ENCODE measurements at regions not wholly inside any gene's neighbourhood (a gene's known extent, or its start where the extent isn't known, plus 50 kb on each side); places are given as distances from the start of the nearest gene placed in this dataset.

DNA sequence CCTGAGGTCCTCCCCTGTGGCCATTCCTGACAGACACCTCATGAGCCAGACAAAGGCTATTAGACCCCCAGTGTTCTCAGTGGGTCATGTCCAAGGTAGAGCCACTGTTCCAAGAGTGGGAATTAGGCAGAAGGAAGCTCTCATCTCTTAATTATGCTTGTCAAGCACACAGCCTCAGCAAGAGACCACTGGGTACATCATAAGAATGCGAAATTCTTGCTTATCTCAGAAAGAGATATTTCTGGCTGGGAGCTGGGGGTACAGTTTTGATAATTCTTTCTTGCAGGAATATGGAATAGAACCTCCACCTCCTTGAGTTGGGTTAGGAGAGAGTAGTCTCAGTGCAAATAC is 1280.0 kb upstream of the CNTN5 start:
- TF ChIP-seq, protein P1, sequence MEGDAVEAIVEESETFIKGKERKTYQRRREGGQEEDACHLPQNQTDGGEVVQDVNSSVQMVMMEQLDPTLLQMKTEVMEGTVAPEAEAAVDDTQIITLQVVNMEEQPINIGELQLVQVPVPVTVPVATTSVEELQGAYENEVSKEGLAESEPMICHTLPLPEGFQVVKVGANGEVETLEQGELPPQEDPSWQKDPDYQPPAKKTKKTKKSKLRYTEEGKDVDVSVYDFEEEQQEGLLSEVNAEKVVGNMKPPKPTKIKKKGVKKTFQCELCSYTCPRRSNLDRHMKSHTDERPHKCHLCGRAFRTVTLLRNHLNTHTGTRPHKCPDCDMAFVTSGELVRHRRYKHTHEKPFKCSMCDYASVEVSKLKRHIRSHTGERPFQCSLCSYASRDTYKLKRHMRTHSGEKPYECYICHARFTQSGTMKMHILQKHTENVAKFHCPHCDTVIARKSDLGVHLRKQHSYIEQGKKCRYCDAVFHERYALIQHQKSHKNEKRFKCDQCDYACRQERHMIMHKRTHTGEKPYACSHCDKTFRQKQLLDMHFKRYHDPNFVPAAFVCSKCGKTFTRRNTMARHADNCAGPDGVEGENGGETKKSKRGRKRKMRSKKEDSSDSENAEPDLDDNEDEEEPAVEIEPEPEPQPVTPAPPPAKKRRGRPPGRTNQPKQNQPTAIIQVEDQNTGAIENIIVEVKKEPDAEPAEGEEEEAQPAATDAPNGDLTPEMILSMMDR (IDR thresholded peaks at IDR 0.05; ENCODE audit: insufficient read depth, low read length, poor library complexity, severe bottlenecking), result no peak
- H3K36me3 ChIP-seq (ENCODE audit: control insufficient read depth, insufficient read depth, low read length), result no peaks in the 10 kb centered on the region
- H3K4me3 ChIP-seq (ENCODE audit: low read depth, low read length), result no peak overlapping the region
- no peak for DNase-seq (ENCODE audit: low read depth)
- H3K27me3 ChIP-seq (ENCODE audit: control insufficient read depth, insufficient read depth, low read length), result no peaks in the 10 kb centered on the region

DNA sequence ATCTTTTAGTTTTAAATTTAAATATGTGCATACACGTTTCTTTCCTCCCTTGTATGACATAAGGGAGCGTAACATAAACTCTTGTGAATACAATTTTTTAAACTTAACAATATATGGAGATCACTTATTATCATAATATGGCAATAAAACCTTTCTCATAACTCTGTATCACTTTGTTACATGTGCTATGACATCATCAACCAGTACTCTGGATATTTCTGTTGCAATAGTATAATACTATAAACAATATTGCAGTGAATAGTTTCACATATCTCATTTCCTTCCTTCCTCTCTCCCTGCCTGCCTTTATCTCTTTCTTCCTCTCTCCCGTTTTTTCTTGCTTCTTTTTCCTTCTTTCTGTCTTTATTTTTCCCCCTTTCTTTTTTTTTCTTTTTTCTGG is 1278.0 kb upstream of the CNTN5 start:
- H3K36me3 ChIP-seq (ENCODE audit: control insufficient read depth, insufficient read depth, low read length), result no peaks in the 10 kb centered on the region
- H3K4me3 ChIP-seq (ENCODE audit: low read depth, low read length), result no peak overlapping the region
- no peak for DNase-seq (ENCODE audit: low read depth)
- TF ChIP-seq, protein P1 (IDR thresholded peaks at IDR 0.05; ENCODE audit: insufficient read depth, low read length, poor library complexity, severe bottlenecking), result no peak
- H3K27me3 ChIP-seq (ENCODE audit: control insufficient read depth, insufficient read depth, low read length), result no peaks in the 10 kb centered on the region

DNA sequence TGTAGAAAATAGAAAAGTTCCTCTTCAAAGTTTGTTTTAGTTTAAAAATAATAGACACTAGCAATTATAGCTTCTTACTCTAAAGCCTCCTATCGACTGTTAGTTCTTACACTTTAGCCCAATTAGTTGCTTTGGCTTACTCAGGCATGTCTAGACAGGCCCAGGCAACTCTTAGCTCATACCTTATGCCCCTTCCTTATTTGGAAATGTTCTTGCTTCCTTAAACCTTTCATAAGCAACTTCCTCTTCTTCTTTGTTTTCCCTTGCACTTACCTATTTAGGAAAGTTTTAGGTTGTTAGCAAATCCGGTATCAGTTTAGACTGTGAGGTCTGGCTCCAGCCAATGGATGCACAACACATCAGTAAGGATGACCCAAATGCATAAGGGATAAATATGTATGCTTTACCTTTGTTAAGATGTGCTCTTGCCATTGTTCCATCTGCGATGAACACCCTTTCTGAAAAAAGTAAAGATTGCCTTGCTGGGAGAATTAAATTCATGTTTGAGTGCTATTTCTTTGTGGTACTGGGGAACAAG is 1277.5 kb upstream of the CNTN5 start:
- DNase-seq (ENCODE audit: low read depth), result peak; percentile 47
- no peaks in the 10 kb centered on the region for H3K27me3 ChIP-seq (ENCODE audit: control insufficient read depth, insufficient read depth, low read length)

DNA sequence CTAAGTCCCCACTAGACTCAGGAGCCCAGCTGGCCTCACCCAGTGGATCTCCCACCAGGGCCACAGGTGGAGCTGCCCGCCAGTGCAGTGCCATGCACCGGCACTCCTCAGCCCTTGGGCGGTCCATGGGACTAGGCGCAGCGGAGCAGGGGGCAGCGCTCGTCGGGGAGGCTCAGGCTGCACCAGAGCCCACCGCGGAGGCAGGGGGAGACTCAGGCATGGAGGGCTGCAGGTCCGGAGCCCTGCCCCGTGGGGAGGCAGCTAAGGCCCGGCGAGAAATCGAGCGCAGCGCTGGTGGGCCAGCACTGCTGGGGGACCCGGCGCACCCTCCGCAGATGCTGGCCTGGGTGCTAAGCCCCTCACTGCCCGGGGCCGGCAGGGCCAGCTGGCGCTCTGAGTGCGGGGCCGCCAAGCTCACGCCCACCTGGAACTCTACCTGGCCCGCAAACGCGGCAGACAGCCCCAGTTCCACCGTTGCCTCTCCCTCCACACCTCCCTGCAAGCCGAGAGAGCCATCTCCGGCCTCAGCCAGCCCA is 1275.2 kb upstream of the CNTN5 start:
- Histone ChIP-seq H3K36me3 (ENCODE audit: control insufficient read depth, insufficient read depth, low read length) (no peaks in the 10 kb centered on the region), H3K4me3 (ENCODE audit: low read depth, low read length) (no peak overlapping the region), H3K27me3 (ENCODE audit: control insufficient read depth, insufficient read depth, low read length) (no peaks in the 10 kb centered on the region)
- TF ChIP-seq, protein P1 (IDR thresholded peaks at IDR 0.05; ENCODE audit: insufficient read depth, low read length, poor library complexity, severe bottlenecking), result no peak
- no peak for DNase-seq (ENCODE audit: low read depth)

More for the DNA sequence above, 1277.5 kb upstream of the CNTN5 start:
- TF ChIP-seq, protein P1 (IDR thresholded peaks at IDR 0.05; ENCODE audit: insufficient read depth, low read length, poor library complexity, severe bottlenecking), result no peak
- H3K36me3 ChIP-seq (ENCODE audit: control insufficient read depth, insufficient read depth, low read length), result no peaks in the 10 kb centered on the region
- H3K4me3 ChIP-seq (ENCODE audit: low read depth, low read length), result no peak overlapping the region

DNA sequence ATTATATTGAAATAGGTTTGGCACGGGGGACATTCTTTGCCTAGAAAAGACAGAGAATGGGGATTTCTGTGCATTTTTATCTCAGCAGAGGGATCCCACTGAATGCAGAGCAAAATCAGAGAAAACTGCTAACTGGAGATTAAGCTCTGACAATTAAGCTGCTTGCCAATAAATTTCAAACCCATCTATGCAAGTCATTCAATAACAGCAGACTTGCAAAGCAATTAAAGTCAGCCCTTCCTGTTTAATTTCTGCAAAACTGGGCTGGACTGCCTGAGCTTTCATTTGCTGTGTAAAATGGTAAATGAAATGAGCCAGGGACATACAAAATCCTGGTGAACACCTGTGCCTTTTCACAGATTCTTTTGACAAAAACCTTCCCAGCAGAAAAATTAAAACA is 1273.9 kb upstream of the CNTN5 start:
- H3K27me3 ChIP-seq (ENCODE audit: control insufficient read depth, insufficient read depth, low read length), result no peaks in the 10 kb centered on the region
- DNase-seq (ENCODE audit: low read depth), result no peak
- H3K36me3 ChIP-seq (ENCODE audit: control insufficient read depth, insufficient read depth, low read length), result no peaks in the 10 kb centered on the region
- TF ChIP-seq, protein P1 (IDR thresholded peaks at IDR 0.05; ENCODE audit: insufficient read depth, low read length, poor library complexity, severe bottlenecking), result no peak
- no peak overlapping the region for H3K4me3 ChIP-seq (ENCODE audit: low read depth, low read length)

DNA sequence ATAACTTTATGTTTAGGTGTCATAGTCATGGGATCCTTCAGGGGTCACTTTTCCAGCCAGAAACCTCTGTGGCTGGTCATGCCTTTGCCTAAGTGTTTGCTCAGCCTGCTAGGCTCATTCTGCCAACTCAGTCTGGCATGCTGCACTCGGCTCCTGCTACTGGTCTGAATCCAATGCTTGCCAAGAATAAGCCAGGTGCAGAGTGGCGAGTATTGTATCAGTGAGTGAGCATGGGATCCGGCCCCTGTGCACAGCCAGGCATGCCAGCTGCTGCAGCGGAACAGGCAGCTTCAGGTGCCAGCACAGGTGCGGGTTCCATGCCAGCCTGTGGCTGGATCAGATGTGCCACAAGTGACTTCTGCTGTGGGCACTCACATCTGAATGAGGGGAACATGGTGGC is 1269.3 kb upstream of the CNTN5 start:
- Histone ChIP-seq H3K27me3 (ENCODE audit: control insufficient read depth, insufficient read depth, low read length) (no peaks in the 10 kb centered on the region), H3K4me3 (ENCODE audit: low read depth, low read length) (no peak overlapping the region), H3K36me3 (ENCODE audit: control insufficient read depth, insufficient read depth, low read length) (no peaks in the 10 kb centered on the region)
- no peak for DNase-seq (ENCODE audit: low read depth)
- TF ChIP-seq, protein P1 (IDR thresholded peaks at IDR 0.05; ENCODE audit: insufficient read depth, low read length, poor library complexity, severe bottlenecking), result no peak
